OCI-LY1 (cell line): ENCODE measurements at regions not wholly inside any gene's neighbourhood (a gene's known extent, or its start where the extent isn't known, plus 50 kb on each side); places are given as distances from the start of the nearest gene placed in this dataset.

Experiments used
- H2AFZ ChIP-seq: fragments of 200-600 bp; sonication (generic), shearing (Covaris generic); 2 replicates; pipeline ENCODE4 v1.6.0; 2014; ENCODE audit warnings: antibody characterized with exemption, mild to moderate bottlenecking, low read length
- H3F3A ChIP-seq: fragments of 200-600 bp; sonication (generic), shearing (Covaris generic); 2 replicates; pipeline ENCODE4 v1.6.0; 2014; ENCODE audit warnings: mild to moderate bottlenecking, antibody characterized with exemption, low read length, moderate library complexity; ENCODE audit not compliant: insufficient read depth
- H3K27ac ChIP-seq: fragments of 200-600 bp; sonication (generic); 2 replicates; pipeline ENCODE4 v1.5.1; 2014; ENCODE audit warnings: low read length, mixed run types, mild to moderate bottlenecking, low read depth; ENCODE audit not compliant: poor library complexity, severe bottlenecking
- H3K27me3 ChIP-seq: fragments of 200-600 bp; sonication (generic); 2 replicates; pipeline ENCODE4 v1.6.0; 2014; ENCODE audit warnings: antibody characterized with exemption, mild to moderate bottlenecking, low read length, moderate library complexity; ENCODE audit not compliant: insufficient read depth
- H3K36me3 ChIP-seq: fragments of 200-600 bp; sonication (generic); 2 replicates; pipeline ENCODE4 v1.6.1; 2014; ENCODE audit warnings: mild to moderate bottlenecking, antibody characterized with exemption, low read length, moderate library complexity, mixed read lengths; ENCODE audit not compliant: insufficient read depth
- H3K4me1 ChIP-seq: fragments of 200-600 bp; sonication (generic); 2 replicates; pipeline ENCODE4 v1.5.1; 2014; ENCODE audit warnings: mild to moderate bottlenecking, low read length, moderate library complexity; ENCODE audit not compliant: insufficient read depth, severe bottlenecking
- H3K4me2 ChIP-seq: fragments of 200-600 bp; sonication (generic), shearing (Covaris generic); 2 replicates; pipeline ENCODE4 v1.6.1; 2014; ENCODE audit warnings: low read length
- H3K4me3 ChIP-seq: fragments of 200-600 bp; sonication (generic); 2 replicates; pipeline ENCODE4 v1.5.1; 2014; ENCODE audit warnings: low read length, low read depth, mild to moderate bottlenecking, mixed read lengths; ENCODE audit not compliant: poor library complexity, severe bottlenecking
- H3K79me2 ChIP-seq: fragments of 200-600 bp; shearing (Covaris generic); 2 replicates; pipeline ENCODE4 v1.6.1; 2016; ENCODE audit warnings: mixed run types, low read length, mixed read lengths; ENCODE audit not compliant: insufficient read depth
- H3K9ac ChIP-seq: fragments of 200-600 bp; sonication (generic), shearing (Covaris generic); 2 replicates; pipeline ENCODE4 v1.6.1; 2014; ENCODE audit warnings: mild to moderate bottlenecking, low read length, mixed read lengths
- H3K9me2 ChIP-seq: fragments of 200-600 bp; sonication (generic), shearing (Covaris generic); 2 replicates; pipeline ENCODE4 v1.6.1; 2014; ENCODE audit warnings: low read depth, mild to moderate bottlenecking, low read length, mixed read lengths
- H3K9me3 ChIP-seq: fragments of 200-600 bp; shearing (Covaris generic); 2 replicates; pipeline ENCODE4 v1.6.1; 2014; ENCODE audit warnings: low read length, mixed read lengths
- H4K20me1 ChIP-seq: fragments of 200-600 bp; sonication (generic), shearing (Covaris generic); 2 replicates; pipeline ENCODE4 v1.6.0; 2016; ENCODE audit warnings: mild to moderate bottlenecking, low read length; ENCODE audit not compliant: insufficient read depth
- CTCF ChIP-seq: fragments of 200-600 bp; sonication (generic), shearing (Covaris generic); IDR thresholded peaks from 2 replicates; pipeline ENCODE4 v1.5.1; 2017; ENCODE audit warnings: mild to moderate bottlenecking, antibody characterized with exemption, low read length, moderate library complexity, mixed read lengths
- EZH2 ChIP-seq: fragments of 200-600 bp; sonication (generic), shearing (Covaris generic); IDR thresholded peaks from 2 replicates; pipeline ENCODE4 v1.8.0; 2017; ENCODE audit warnings: borderline replicate concordance, mixed run types, mild to moderate bottlenecking, antibody characterized with exemption, low read length, moderate library complexity, mixed read lengths

- H3K4me2 ChIP-seq = no peak overlapping the region
- H2AFZ ChIP-seq = no peak overlapping the region
- H3K36me3 ChIP-seq = no peaks in the 10 kb centered on the region
- no peak overlapping the region for H3K4me3 ChIP-seq
- TF ChIP-seq EZH2 (no peak), CTCF (no peak)
- H3K9me3 ChIP-seq = no peaks in the 10 kb centered on the region
- H3K27me3 ChIP-seq = no peaks in the 10 kb centered on the region
- no peaks in the 10 kb centered on the region for H3K4me1 ChIP-seq
- H3K27ac ChIP-seq = no peak overlapping the region
- H3K79me2 ChIP-seq = no peaks in the 10 kb centered on the region
- no peaks in the 10 kb centered on the region for H3K9me2 ChIP-seq
- no peak overlapping the region for H3K9ac ChIP-seq
- H4K20me1 ChIP-seq = no peaks in the 10 kb centered on the region
- H3F3A ChIP-seq = no peaks in the 10 kb centered on the region
Observed at GRCh38 chr11:29211202-29211601, 805.6 kb downstream of the KCNA4 start.

GRCh38 chr11:29210426-29210825 is 806.4 kb downstream of the KCNA4 start:
- Histone ChIP-seq H3K36me3 (no peaks in the 10 kb centered on the region), H3K4me2 (no peak overlapping the region), H3F3A (no peaks in the 10 kb centered on the region), H3K9me3 (no peaks in the 10 kb centered on the region), H3K9me2 (no peaks in the 10 kb centered on the region), H3K4me3 (no peak overlapping the region), H3K4me1 (no peaks in the 10 kb centered on the region), H3K27me3 (no peaks in the 10 kb centered on the region), H3K27ac (no peak overlapping the region), H3K9ac (no peak overlapping the region), H2AFZ (no peak overlapping the region), H3K79me2 (no peaks in the 10 kb centered on the region), H4K20me1 (no peaks in the 10 kb centered on the region)
- TF ChIP-seq CTCF (no peak), EZH2 (no peak)

GRCh38 chr11:29208117-29208516 is 808.7 kb downstream of the KCNA4 start:
- H3K4me2 ChIP-seq = no peak overlapping the region
- H3K4me1 ChIP-seq = no peaks in the 10 kb centered on the region
- H3K27ac ChIP-seq = no peak overlapping the region
- H3F3A ChIP-seq = no peaks in the 10 kb centered on the region
- H2AFZ ChIP-seq = no peak overlapping the region
- no peak overlapping the region for H3K4me3 ChIP-seq
- H4K20me1 ChIP-seq = no peaks in the 10 kb centered on the region
- no peak overlapping the region for H3K9ac ChIP-seq
- H3K79me2 ChIP-seq = no peaks in the 10 kb centered on the region
- no peaks in the 10 kb centered on the region for H3K36me3 ChIP-seq
- H3K9me3 ChIP-seq = no peaks in the 10 kb centered on the region
- TF ChIP-seq CTCF (no peak), EZH2 (no peak)
- H3K27me3 ChIP-seq = no peaks in the 10 kb centered on the region
- H3K9me2 ChIP-seq = no peaks in the 10 kb centered on the region
